Osteoblast (primary cell): ENCODE measurements at regions not wholly inside any gene's neighbourhood (a gene's known extent, or its start where the extent isn't known, plus 50 kb on each side); places are given as distances from the start of the nearest gene placed in this dataset.

Experiments used
- DNase-seq: peaks from one replicate; pipeline ENCODE4 v3.0.0; 2011; ENCODE audit warnings: low spot score, mixed read lengths; ENCODE audit not compliant: insufficient read length; ENCODE audit errors: missing footprints
- H2AFZ ChIP-seq: 2 replicates; pipeline ENCODE4 v1.6.0; 2011; ENCODE audit warnings: mild to moderate bottlenecking, low read length
- H3K27ac ChIP-seq: 2 replicates; pipeline ENCODE4 v1.5.1; 2011; ENCODE audit warnings: mild to moderate bottlenecking, low read depth, low read length, moderate library complexity
- H3K27me3 ChIP-seq: 2 replicates; pipeline ENCODE4 v1.6.0; 2012; ENCODE audit warnings: mild to moderate bottlenecking, control low read depth, inconsistent platforms, low read length, moderate library complexity; ENCODE audit not compliant: insufficient read depth
- H3K36me3 ChIP-seq: 2 replicates; pipeline ENCODE4 v1.5.1; 2011; ENCODE audit warnings: mild to moderate bottlenecking, low read length, control low read depth, moderate library complexity; ENCODE audit not compliant: insufficient read depth
- H3K4me1 ChIP-seq: 2 replicates; pipeline ENCODE4 v1.5.1; 2011; ENCODE audit warnings: mild to moderate bottlenecking, low read length, control low read depth, moderate library complexity; ENCODE audit not compliant: insufficient read depth
- H3K4me2 ChIP-seq: 2 replicates; pipeline ENCODE4 v1.6.0; 2011; ENCODE audit warnings: mild to moderate bottlenecking, low read length; ENCODE audit not compliant: insufficient read depth
- H3K4me3 ChIP-seq: fragments of 200-600 bp; sonication (generic); 3 replicates; pipeline ENCODE4 v1.5.1; 2012; ENCODE audit warnings: mild to moderate bottlenecking, low read length, inconsistent platforms; ENCODE audit not compliant: insufficient read depth
- H3K79me2 ChIP-seq: 2 replicates; pipeline ENCODE4 v1.6.0; 2012; ENCODE audit warnings: mild to moderate bottlenecking, low read length, control low read depth, inconsistent platforms; ENCODE audit not compliant: insufficient read depth
- H3K9me3 ChIP-seq: 2 replicates; pipeline ENCODE4 v1.5.1; 2011; ENCODE audit warnings: low read depth, low read length, control low read depth
- H4K20me1 ChIP-seq: 2 replicates; pipeline ENCODE4 v1.6.0; 2012; ENCODE audit warnings: mild to moderate bottlenecking, low read length, control low read depth; ENCODE audit not compliant: insufficient read depth
- CTCF ChIP-seq: IDR thresholded peaks from 2 replicates; pipeline ENCODE4 v1.5.1; 2011; ENCODE audit warnings: mild to moderate bottlenecking, low read depth, low read length, moderate library complexity; ENCODE audit errors: extremely low read depth

- no peak overlapping the region for H2AFZ ChIP-seq
- H3K36me3 ChIP-seq = no peaks in the 10 kb centered on the region
- H3K4me2 ChIP-seq = no peak overlapping the region
- no peak overlapping the region for H3K4me3 ChIP-seq
- DNase-seq = peak; percentile 30
- no peak for TF ChIP-seq CTCF
- H3K79me2 ChIP-seq = no peaks in the 10 kb centered on the region
- H3K4me1 ChIP-seq = no peaks in the 10 kb centered on the region
- no peaks in the 10 kb centered on the region for H4K20me1 ChIP-seq
- H3K9me3 ChIP-seq = no peaks in the 10 kb centered on the region
- H3K27ac ChIP-seq = no peak overlapping the region
- no peaks in the 10 kb centered on the region for H3K27me3 ChIP-seq
These were observed 84.7 kb upstream of the FLRT2 start for GRCh38 chr14:85445151-85445795.

- H2AFZ ChIP-seq = no peak overlapping the region
- H3K27me3 ChIP-seq = no peaks in the 10 kb centered on the region
- no peaks in the 10 kb centered on the region for H3K79me2 ChIP-seq
- no peaks in the 10 kb centered on the region for H3K4me1 ChIP-seq
- H3K4me2 ChIP-seq = no peak overlapping the region
- no peak for TF ChIP-seq CTCF
- H3K4me3 ChIP-seq = no peak overlapping the region
- no peak overlapping the region for H3K27ac ChIP-seq
- DNase-seq = no peak
- H4K20me1 ChIP-seq = no peaks in the 10 kb centered on the region
- no peaks in the 10 kb centered on the region for H3K9me3 ChIP-seq
- no peaks in the 10 kb centered on the region for H3K36me3 ChIP-seq
These were observed 82.1 kb upstream of the FLRT2 start for GRCh38 chr14:85447883-85448282.

- DNase-seq = no peak
- H3K4me3 ChIP-seq = no peak overlapping the region
- no peak overlapping the region for H3K27ac ChIP-seq
- H3K4me1 ChIP-seq = no peaks in the 10 kb centered on the region
- H3K4me2 ChIP-seq = no peak overlapping the region
- TF ChIP-seq CTCF = no peak
- no peaks in the 10 kb centered on the region for H4K20me1 ChIP-seq
- no peaks in the 10 kb centered on the region for H3K9me3 ChIP-seq
- no peaks in the 10 kb centered on the region for H3K79me2 ChIP-seq
- H3K36me3 ChIP-seq = no peaks in the 10 kb centered on the region
- H2AFZ ChIP-seq = no peak overlapping the region
- H3K27me3 ChIP-seq = no peaks in the 10 kb centered on the region
These were observed 78.5 kb upstream of the FLRT2 start for GRCh38 chr14:85451421-85451820.

- Histone ChIP-seq H3K27ac (no peak overlapping the region), H4K20me1 (no peaks in the 10 kb centered on the region), H2AFZ (peak overlapping the region; percentile 3), H3K4me3 (no peak overlapping the region), H3K27me3 (no peaks in the 10 kb centered on the region), H3K79me2 (no peaks in the 10 kb centered on the region), H3K4me1 (no peaks in the 10 kb centered on the region), H3K9me3 (no peaks in the 10 kb centered on the region), H3K36me3 (no peaks in the 10 kb centered on the region), H3K4me2 (no peak overlapping the region)
- no peak for TF ChIP-seq CTCF
- no peak for DNase-seq
These were observed 76.3 kb upstream of the FLRT2 start for GRCh38 chr14:85453401-85454225.
